Mammary epithelial cell (primary cell): ENCODE measurements at regions not wholly inside any gene's neighbourhood (a gene's known extent, or its start where the extent isn't known, plus 50 kb on each side); places are given as distances from the start of the nearest gene placed in this dataset.

Experiments
- EZH2 ChIP-seq: IDR thresholded peaks from 2 replicates; pipeline ENCODE4 v1.6.1; 2012; ENCODE audit warnings: low read length, inconsistent platforms, borderline replicate concordance
- TF ChIP-seq, protein P1 (sequence below), 2 donors: IDR thresholded peaks in 1 of 2; conservative IDR thresholded peaks in 1 of 2; 2 replicates each; pipeline ENCODE4 v1.5.1; 2011 to 2012; ENCODE audit warnings: inconsistent platforms in 2 of 2, low read length in 2 of 2, mild to moderate bottlenecking in 2 of 2, control low read depth in 1 of 2, low read depth in 1 of 2; ENCODE audit not compliant: insufficient read depth in 1 of 2; ENCODE audit errors: extremely low read depth in 1 of 2

- TF ChIP-seq, protein P1, sequence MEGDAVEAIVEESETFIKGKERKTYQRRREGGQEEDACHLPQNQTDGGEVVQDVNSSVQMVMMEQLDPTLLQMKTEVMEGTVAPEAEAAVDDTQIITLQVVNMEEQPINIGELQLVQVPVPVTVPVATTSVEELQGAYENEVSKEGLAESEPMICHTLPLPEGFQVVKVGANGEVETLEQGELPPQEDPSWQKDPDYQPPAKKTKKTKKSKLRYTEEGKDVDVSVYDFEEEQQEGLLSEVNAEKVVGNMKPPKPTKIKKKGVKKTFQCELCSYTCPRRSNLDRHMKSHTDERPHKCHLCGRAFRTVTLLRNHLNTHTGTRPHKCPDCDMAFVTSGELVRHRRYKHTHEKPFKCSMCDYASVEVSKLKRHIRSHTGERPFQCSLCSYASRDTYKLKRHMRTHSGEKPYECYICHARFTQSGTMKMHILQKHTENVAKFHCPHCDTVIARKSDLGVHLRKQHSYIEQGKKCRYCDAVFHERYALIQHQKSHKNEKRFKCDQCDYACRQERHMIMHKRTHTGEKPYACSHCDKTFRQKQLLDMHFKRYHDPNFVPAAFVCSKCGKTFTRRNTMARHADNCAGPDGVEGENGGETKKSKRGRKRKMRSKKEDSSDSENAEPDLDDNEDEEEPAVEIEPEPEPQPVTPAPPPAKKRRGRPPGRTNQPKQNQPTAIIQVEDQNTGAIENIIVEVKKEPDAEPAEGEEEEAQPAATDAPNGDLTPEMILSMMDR (conservative IDR thresholded peaks at IDR 0.05 in 1 of 2, IDR thresholded peaks at IDR 0.05 in 1 of 2; ENCODE audit: extremely low read depth in 1 of 2, insufficient read depth in 1 of 2, low read depth in 1 of 2, low read length in 2 of 2): no peak
- TF ChIP-seq EZH2: no peak
Measured at GRCh38 chr2:471560-471959, 183.7 kb upstream of the ALKAL2 start.
